ES-I3 (cell line): ENCODE measurements at regions not wholly inside any gene's neighbourhood (a gene's known extent, or its start where the extent isn't known, plus 50 kb on each side); places are given as distances from the start of the nearest gene placed in this dataset.

ENCODE experiments used
- H3K36me3 ChIP-seq: 2 replicates; pipeline ENCODE4 v1.6.1; 2013; ENCODE audit warnings: mild to moderate bottlenecking, low read length, control low read depth, moderate library complexity; ENCODE audit not compliant: insufficient read depth
- H3K4me1 ChIP-seq: 2 replicates; pipeline ENCODE4 v1.6.1; 2013; ENCODE audit warnings: mild to moderate bottlenecking, control low read depth, low read length; ENCODE audit not compliant: insufficient read depth
- H3K9ac ChIP-seq: 2 replicates; pipeline ENCODE4 v1.6.1; 2013; ENCODE audit warnings: low read depth, mild to moderate bottlenecking, low read length, moderate library complexity
- H3K9me3 ChIP-seq: 2 replicates; pipeline ENCODE4 v1.6.1; 2013; ENCODE audit warnings: mild to moderate bottlenecking, low read length, moderate library complexity; ENCODE audit not compliant: control insufficient read depth, insufficient read depth

- Histone ChIP-seq H3K9me3 (no peaks in the 10 kb centered on the region), H3K4me1 (peaks cover 14% of the 10 kb centered on the region), H3K36me3 (no peaks in the 10 kb centered on the region), H3K9ac (no peak overlapping the region)
Observed at GRCh38 chr18:10381951-10382350, 72.5 kb upstream of the APCDD1 start.

- Histone ChIP-seq H3K9me3 (no peaks in the 10 kb centered on the region), H3K9ac (no peak overlapping the region), H3K4me1 (no peaks in the 10 kb centered on the region), H3K36me3 (no peaks in the 10 kb centered on the region)
Observed at GRCh38 chr18:10386049-10386448, 68.4 kb upstream of the APCDD1 start.

GRCh38 chr18:10386956-10387355 lies 67.5 kb upstream of the APCDD1 start:
- no peaks in the 10 kb centered on the region for H3K36me3 ChIP-seq
- no peak overlapping the region for H3K9ac ChIP-seq
- no peaks in the 10 kb centered on the region for H3K4me1 ChIP-seq
- H3K9me3 ChIP-seq, result no peaks in the 10 kb centered on the region

- Histone ChIP-seq H3K9me3 (no peaks in the 10 kb centered on the region), H3K9ac (no peak overlapping the region), H3K4me1 (no peaks in the 10 kb centered on the region), H3K36me3 (no peaks in the 10 kb centered on the region)
Observed at GRCh38 chr18:10387399-10387798, 67.0 kb upstream of the APCDD1 start.

GRCh38 chr18:10388373-10388772 lies 66.1 kb upstream of the APCDD1 start:
- no peaks in the 10 kb centered on the region for H3K36me3 ChIP-seq
- H3K4me1 ChIP-seq, result no peaks in the 10 kb centered on the region
- H3K9me3 ChIP-seq, result no peaks in the 10 kb centered on the region
- no peak overlapping the region for H3K9ac ChIP-seq

GRCh38 chr18:10391506-10391905 lies 62.9 kb upstream of the APCDD1 start:
- Histone ChIP-seq H3K9me3 (no peaks in the 10 kb centered on the region; the same call in 1 of the 2 replicates), H3K9ac (no peak overlapping the region), H3K36me3 (no peaks in the 10 kb centered on the region), H3K4me1 (no peaks in the 10 kb centered on the region)

GRCh38 chr18:10397004-10397403 lies 57.4 kb upstream of the APCDD1 start:
- Histone ChIP-seq H3K9ac (no peak overlapping the region), H3K9me3 (no peaks in the 10 kb centered on the region; the same call in 1 of the 2 replicates), H3K36me3 (no peaks in the 10 kb centered on the region), H3K4me1 (peaks cover 14% of the 10 kb centered on the region; the same call in 1 of the 2 replicates)

GRCh38 chr18:10398571-10398970 lies 55.9 kb upstream of the APCDD1 start:
- Histone ChIP-seq H3K9me3 (no peaks in the 10 kb centered on the region; the same call in 1 of the 2 replicates), H3K36me3 (no peaks in the 10 kb centered on the region), H3K9ac (no peak overlapping the region), H3K4me1 (peaks cover 14% of the 10 kb centered on the region; the same call in 1 of the 2 replicates)

GRCh38 chr18:10399465-10399864 lies 55.0 kb upstream of the APCDD1 start:
- H3K36me3 ChIP-seq, result no peaks in the 10 kb centered on the region
- H3K9ac ChIP-seq, result no peak overlapping the region
- no peaks in the 10 kb centered on the region; the same call in 1 of the 2 replicates for H3K9me3 ChIP-seq
- peaks cover 14% of the 10 kb centered on the region; the same call in 1 of the 2 replicates for H3K4me1 ChIP-seq

GRCh38 chr18:10400534-10401307 lies 53.7 kb upstream of the APCDD1 start:
- Histone ChIP-seq H3K36me3 (no peaks in the 10 kb centered on the region), H3K9me3 (no peaks in the 10 kb centered on the region; the same call in 1 of the 2 replicates), H3K4me1 (peaks cover 14% of the 10 kb centered on the region; the same call in 1 of the 2 replicates), H3K9ac (no peak overlapping the region)

- H3K9ac ChIP-seq, result no peak overlapping the region
- H3K9me3 ChIP-seq, result no peaks in the 10 kb centered on the region
- no peaks in the 10 kb centered on the region for H3K36me3 ChIP-seq
- H3K4me1 ChIP-seq, result peaks cover 14% of the 10 kb centered on the region; the same call in 1 of the 2 replicates
Observed at GRCh38 chr18:10401521-10401920, 52.9 kb upstream of the APCDD1 start.

- no peaks in the 10 kb centered on the region for H3K9me3 ChIP-seq
- H3K9ac ChIP-seq, result no peak overlapping the region
- H3K36me3 ChIP-seq, result no peaks in the 10 kb centered on the region
- H3K4me1 ChIP-seq, result peaks cover 14% of the 10 kb centered on the region; the same call in 1 of the 2 replicates
Observed at GRCh38 chr18:10401930-10402329, 52.5 kb upstream of the APCDD1 start.

GRCh38 chr18:10402871-10403559 lies 51.4 kb upstream of the APCDD1 start:
- Histone ChIP-seq H3K36me3 (no peaks in the 10 kb centered on the region), H3K9ac (no peak overlapping the region), H3K9me3 (no peaks in the 10 kb centered on the region), H3K4me1 (peaks cover 14% of the 10 kb centered on the region; the same call in 1 of the 2 replicates)

- Histone ChIP-seq H3K9me3 (no peaks in the 10 kb centered on the region), H3K4me1 (peaks cover 9% of the 10 kb centered on the region; the same call in 1 of the 2 replicates), H3K36me3 (no peaks in the 10 kb centered on the region), H3K9ac (no peak overlapping the region)
Observed at GRCh38 chr18:10403708-10404107, 50.7 kb upstream of the APCDD1 start.

GRCh38 chr18:10404168-10404567 lies 50.3 kb upstream of the APCDD1 start:
- H3K4me1 ChIP-seq, result peaks cover 4% of the 10 kb centered on the region; the same call in 1 of the 2 replicates
- no peaks in the 10 kb centered on the region for H3K9me3 ChIP-seq
- H3K36me3 ChIP-seq, result no peaks in the 10 kb centered on the region
- H3K9ac ChIP-seq, result no peak overlapping the region
